ENCODE measurements at regions not wholly inside any gene's neighbourhood (a gene's known extent, or its start where the extent isn't known, plus 50 kb on each side); places are given as distances from the start of the nearest gene placed in this dataset.

GRCh38 chr2:150860301-150860700 is 372.8 kb upstream of the RND3 start:
- DNase-seq (no peak), ATAC-seq (no peak)
- Histone ChIP-seq H3K9me3 (no peaks in the 10 kb centered on the region), H3K4me1 (ENCODE audit: low read depth) (no peaks in the 10 kb centered on the region), H3K36me3 (ENCODE audit: low read depth) (no peaks in the 10 kb centered on the region), H3K4me3 (no peak overlapping the region)
- intact Hi-C loops (cut with DNase I, micrococcal nuclease): no loop called here
- no peak for TF ChIP-seq CTCF (IDR thresholded peaks at IDR 0.05)

GRCh38 chr2:150859877-150860276 is 372.4 kb upstream of the RND3 start:
- intact Hi-C loops (cut with DNase I, micrococcal nuclease): no loop called here

GRCh38 chr2:150859162-150859561 is 371.7 kb upstream of the RND3 start:
- H3K9me3 ChIP-seq: no peaks in the 10 kb centered on the region
- intact Hi-C loops (cut with DNase I, micrococcal nuclease): no loop called here
- ATAC-seq (no peak), DNase-seq (no peak)
- H3K4me3 ChIP-seq: no peak overlapping the region
- no peaks in the 10 kb centered on the region for H3K4me1 ChIP-seq (ENCODE audit: low read depth)
- H3K36me3 ChIP-seq (ENCODE audit: low read depth): no peaks in the 10 kb centered on the region
- TF ChIP-seq CTCF (IDR thresholded peaks at IDR 0.05): no peak

More at GRCh38 chr2:150859877-150860276, 372.4 kb upstream of the RND3 start:
- no peak for DNase-seq
- no peaks in the 10 kb centered on the region for H3K9me3 ChIP-seq
- no peaks in the 10 kb centered on the region for H3K36me3 ChIP-seq (ENCODE audit: low read depth)
- no peak for TF ChIP-seq CTCF (IDR thresholded peaks at IDR 0.05)
- no peaks in the 10 kb centered on the region for H3K4me1 ChIP-seq (ENCODE audit: low read depth)
- no peak overlapping the region for H3K4me3 ChIP-seq
- no peak for ATAC-seq

GRCh38 chr2:150858382-150858781 is 370.9 kb upstream of the RND3 start:
- no peak for TF ChIP-seq CTCF (IDR thresholded peaks at IDR 0.05)

GRCh38 chr2:150856596-150857281 is 369.3 kb upstream of the RND3 start:
- ATAC-seq (no peak), DNase-seq (no peak)
- H3K4me3 ChIP-seq: no peak overlapping the region
- H3K9me3 ChIP-seq: no peaks in the 10 kb centered on the region
- no peak for TF ChIP-seq CTCF (IDR thresholded peaks at IDR 0.05)
- no peaks in the 10 kb centered on the region for H3K4me1 ChIP-seq (ENCODE audit: low read depth)
- intact Hi-C loops (cut with DNase I, micrococcal nuclease): no loop called here
- no peaks in the 10 kb centered on the region for H3K36me3 ChIP-seq (ENCODE audit: low read depth)

More at GRCh38 chr2:150858382-150858781, 370.9 kb upstream of the RND3 start:
- ATAC-seq (no peak), DNase-seq (no peak)
- H3K4me1 ChIP-seq (ENCODE audit: low read depth): no peaks in the 10 kb centered on the region
- H3K4me3 ChIP-seq: no peak overlapping the region
- intact Hi-C loops (cut with DNase I, micrococcal nuclease): no loop called here
- H3K9me3 ChIP-seq: no peaks in the 10 kb centered on the region
- no peaks in the 10 kb centered on the region for H3K36me3 ChIP-seq (ENCODE audit: low read depth)

- Histone ChIP-seq H3K9me3 (no peaks in the 10 kb centered on the region), H3K4me1 (ENCODE audit: low read depth) (no peaks in the 10 kb centered on the region), H3K4me3 (no peak overlapping the region), H3K36me3 (ENCODE audit: low read depth) (no peaks in the 10 kb centered on the region)
- DNase-seq (no peak), ATAC-seq (no peak)
- no peak for TF ChIP-seq CTCF (IDR thresholded peaks at IDR 0.05)
- intact Hi-C loops (cut with DNase I, micrococcal nuclease): no loop called here
Observed at GRCh38 chr2:150853263-150853662, 365.8 kb upstream of the RND3 start.

Measured in mucosa of descending colon (tissue), 3 donors.